DLD1 (cell line): ENCODE measurements at regions not wholly inside any gene's neighbourhood (a gene's known extent, or its start where the extent isn't known, plus 50 kb on each side); places are given as distances from the start of the nearest gene placed in this dataset.
"Not testable (repeated sequence)": the region's sequence is repeated elsewhere in the genome, so short reads cannot be mapped to it uniquely, and the experiment has no call there.

Source experiments
- in situ Hi-C: cut with HindIII; loops from 2 replicates; pipeline ENCODE4 v1.10.0; 2017; ENCODE audit warnings: low sequenced_read_pairs

DNA sequence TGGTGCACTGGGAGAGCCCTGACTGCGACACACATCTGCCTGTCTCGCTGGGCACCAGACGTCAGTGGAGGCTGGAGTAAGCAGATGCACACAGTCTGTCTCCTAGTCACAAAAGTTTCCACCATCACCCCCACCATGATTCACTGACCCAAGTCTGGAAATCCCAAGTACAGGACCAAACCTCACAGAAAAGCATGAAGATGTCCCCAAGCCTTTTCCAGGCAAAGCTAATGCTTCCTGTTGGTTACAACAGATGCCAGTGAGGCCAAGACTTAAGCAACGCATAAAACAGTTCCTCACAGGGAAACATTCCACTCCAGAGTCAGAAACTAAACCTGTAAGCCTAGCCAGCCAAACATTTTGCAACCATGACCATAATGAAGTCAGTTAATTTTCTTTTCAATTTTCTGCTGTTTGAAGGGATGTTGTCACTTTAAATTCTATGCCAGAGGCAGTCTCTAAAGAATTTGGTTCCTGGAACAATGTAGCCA, 259.3 kb upstream of the SLC30A5 start:
- in situ Hi-C loops, result no loop called here

GRCh38 chr5:68838157-68838718, 255.6 kb upstream of the SLC30A5 start:
- in situ Hi-C loops, result no loop called here

DNA sequence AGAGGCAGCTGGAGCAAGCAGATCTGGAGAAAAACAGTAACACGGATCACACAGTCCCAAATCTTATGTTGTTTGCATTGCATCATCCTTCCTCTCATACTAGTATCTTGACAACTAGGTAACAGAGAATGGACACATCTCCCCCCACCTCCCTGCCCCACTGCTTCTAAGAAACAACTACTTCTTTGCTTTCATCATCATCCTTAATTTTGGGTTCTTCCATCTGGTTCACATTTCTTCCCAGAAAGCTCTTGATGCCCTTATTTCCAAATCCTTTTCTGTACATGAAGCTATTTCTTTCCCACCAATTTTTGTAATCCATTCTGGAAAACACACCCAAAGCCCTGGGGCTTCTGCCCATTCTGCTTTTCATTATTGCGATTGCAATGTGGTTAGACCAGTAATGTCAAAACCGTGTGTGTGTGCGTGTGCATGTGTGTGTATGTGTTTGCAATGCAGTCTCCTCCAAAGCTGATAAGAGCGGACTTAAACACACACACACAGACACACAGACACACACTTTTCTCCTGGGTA, 254.7 kb upstream of the SLC30A5 start:
- in situ Hi-C loops, result no loop called here

DNA sequence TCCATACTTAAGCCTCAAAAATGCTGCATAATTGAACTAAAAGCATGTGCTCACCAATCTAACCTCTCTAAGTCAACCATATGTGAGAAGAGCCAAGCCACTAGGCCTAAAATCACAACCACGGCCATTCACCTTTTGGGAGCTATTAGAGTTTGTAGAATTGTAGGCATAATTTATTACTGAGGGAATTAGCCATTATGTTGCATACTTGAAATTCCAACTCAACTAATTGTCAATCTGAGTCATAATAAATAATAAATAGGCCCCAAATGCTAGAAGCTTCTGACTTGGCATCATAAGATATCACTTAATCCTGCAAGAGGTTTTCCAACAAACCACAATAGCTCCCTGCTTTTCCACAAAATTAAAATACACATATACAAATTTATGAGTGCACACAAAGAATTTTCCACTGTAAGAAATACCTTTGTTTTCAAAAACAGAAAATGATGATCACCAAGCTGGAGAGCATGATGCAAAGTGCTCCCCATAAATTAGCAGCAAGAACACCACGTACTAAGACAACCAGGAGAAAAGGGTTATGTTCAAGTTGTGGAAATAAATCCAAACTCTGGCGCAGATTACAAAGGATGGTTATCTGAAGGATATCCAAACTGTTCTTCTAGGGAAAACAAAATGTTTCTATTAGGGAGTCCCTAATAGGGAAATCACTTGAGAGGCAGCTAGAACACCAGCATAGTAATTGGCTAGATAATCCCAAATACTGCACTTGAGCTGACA, 250.0 kb upstream of the SLC30A5 start:
- in situ Hi-C loops, result no loop called here

GRCh38 chr5:68845131-68845530, 248.7 kb upstream of the SLC30A5 start:
- in situ Hi-C loops, result no loop called here

DNA sequence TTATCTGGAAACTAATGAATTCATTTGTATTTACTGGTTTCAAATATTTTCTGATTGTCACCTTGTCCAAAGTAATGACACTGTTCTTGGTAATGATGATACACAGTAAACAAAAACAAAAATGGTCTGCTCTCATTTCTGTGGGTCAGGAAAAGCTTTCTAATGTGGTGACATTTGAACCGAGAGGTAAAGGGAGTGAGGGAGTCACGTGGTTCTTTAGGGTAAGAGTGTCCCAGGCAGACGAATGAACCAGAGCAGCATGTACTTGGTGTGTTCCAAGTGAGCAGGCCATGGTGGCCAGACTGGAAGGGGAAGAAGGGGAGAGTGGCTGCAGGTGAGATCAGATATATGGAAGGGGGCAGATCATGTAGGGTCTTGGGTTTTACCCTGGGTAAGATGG, 247.0 kb upstream of the SLC30A5 start:
- in situ Hi-C loops, result no loop called here

- in situ Hi-C loops, result no loop called here
These were observed 245.7 kb upstream of the SLC30A5 start for GRCh38 chr5:68848091-68848490.

- in situ Hi-C loops, result no loop called here
These were observed 244.7 kb upstream of the SLC30A5 start for GRCh38 chr5:68849103-68849502.

DNA sequence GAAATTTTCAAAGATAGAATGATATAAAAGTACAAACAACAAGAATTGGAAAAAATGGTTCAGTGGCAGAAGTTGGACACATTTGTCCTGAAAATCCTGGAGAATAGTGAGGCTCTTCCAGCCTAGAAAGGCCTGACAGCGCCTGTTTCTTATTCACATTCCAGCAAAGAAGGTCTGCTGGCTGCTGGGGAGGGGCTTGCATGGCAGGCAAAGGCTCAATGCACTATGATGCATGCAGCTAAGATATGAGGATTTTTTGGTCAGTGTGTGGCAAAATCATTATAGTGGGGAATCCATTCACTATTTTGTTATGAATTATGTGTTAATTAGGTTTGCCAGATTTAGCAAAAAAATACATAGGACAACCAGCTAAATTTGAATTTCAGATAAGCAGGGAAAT, 243.9 kb upstream of the SLC30A5 start:
- in situ Hi-C loops, result no loop called here

- in situ Hi-C loops, result no loop called here
These were observed 232.7 kb upstream of the SLC30A5 start for GRCh38 chr5:68861099-68861498.

- in situ Hi-C loops, result no loop called here
These were observed 231.3 kb upstream of the SLC30A5 start for GRCh38 chr5:68862560-68862959.

DNA sequence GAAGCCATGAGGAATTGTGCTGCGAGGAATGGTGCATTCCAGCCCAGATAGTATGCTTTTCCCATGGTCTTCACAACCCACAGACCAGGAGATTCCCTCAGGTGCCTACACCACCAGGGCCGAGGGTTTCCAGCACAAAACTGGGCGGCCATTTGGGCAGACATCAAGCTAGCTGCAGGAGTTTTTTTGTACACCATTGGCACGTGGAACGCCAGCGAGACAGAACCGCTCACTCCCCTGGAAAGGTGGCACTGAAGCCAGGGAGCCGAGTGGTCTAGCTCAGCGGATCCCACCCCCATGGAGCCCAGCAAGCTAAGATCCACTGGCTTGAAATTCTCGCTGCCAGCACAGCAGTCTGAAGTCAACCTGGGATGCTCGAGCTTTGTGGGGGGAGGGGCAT, 228.6 kb upstream of the SLC30A5 start:
- in situ Hi-C loops, result not testable (repeated sequence)

DNA sequence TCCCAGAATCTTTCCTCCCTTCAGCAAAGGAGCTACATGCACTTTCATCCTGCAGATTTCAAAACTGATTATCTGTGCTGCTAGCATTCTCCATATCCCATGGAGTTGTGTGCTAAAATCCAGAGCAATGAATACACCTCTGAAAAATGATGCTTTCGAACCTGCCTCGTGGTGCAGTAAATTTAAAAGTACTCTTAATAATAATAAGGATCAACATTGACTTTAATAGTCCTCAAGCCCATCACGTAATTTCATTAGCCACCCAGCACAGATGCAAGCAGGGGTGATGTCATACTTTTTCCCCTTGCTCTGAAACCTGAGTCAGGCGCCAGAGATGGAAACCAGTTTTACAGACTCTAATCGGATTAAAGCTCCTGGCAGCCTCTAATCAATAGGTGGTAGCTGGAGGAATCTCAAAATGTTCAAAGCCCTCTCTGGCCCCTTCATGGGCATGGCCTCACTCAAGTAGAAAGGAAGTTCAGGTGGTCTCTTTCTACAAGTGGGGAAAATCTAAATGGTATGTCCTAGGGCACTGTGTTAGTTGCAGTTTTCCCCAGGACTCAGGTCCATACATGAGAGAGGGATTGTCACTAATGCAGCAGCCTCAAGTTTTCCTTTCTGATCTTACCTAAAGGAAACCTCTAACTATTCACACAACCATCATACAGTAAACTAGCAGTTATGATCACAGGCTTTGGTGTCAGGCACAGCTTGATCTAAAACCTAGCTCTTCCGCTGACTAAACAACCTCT, 221.6 kb upstream of the SLC30A5 start:
- in situ Hi-C loops, result no loop called here

DNA sequence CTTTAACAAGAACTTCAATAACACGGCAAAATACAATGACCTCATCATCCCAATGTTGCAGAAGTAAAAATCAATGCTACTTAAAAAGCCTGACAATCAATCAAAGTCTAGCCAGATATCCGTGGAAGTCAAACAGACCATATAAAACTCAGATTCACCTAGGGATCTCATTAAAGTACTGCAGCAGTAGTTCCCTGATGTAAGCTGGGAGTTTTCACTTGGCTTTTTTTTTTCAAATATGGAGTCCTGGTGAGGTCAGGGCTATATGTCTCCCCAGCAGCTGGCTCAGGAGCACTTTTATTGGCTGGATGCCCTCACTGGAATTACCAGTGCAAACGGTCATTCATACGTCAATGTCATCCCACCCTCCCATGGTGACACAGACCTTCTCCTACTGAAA, 220.6 kb upstream of the SLC30A5 start:
- in situ Hi-C loops, result no loop called here

- in situ Hi-C loops, result no loop called here
These were observed 218.5 kb upstream of the SLC30A5 start for GRCh38 chr5:68875351-68875750.

- in situ Hi-C loops, result no loop called here
These were observed 210.4 kb upstream of the SLC30A5 start for GRCh38 chr5:68883436-68883835.

GRCh38 chr5:68884144-68884754, 209.6 kb upstream of the SLC30A5 start:
- in situ Hi-C loops, result no loop called here

DNA sequence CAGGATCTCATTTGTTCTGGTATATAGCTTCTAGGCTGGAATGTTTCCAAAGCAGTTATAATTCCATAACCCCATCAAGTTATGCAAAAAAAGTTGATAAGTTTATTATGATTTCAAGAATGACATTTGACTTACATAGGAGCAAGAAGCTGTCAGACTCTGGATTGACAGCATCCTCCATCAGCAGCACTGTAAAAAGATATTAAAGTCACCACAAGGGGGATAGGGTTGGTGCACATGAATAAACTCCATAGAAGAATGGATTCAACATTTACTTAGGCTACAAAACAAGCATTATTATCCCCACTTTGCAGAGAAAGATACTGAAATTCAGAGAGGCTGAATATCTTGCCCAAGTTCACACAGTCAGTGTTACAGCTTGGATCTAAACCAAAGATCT, 208.9 kb upstream of the SLC30A5 start:
- in situ Hi-C loops, result no loop called here

- in situ Hi-C loops, result no loop called here
These were observed 207.0 kb upstream of the SLC30A5 start for GRCh38 chr5:68886814-68887213.

GRCh38 chr5:68891718-68892117, 202.1 kb upstream of the SLC30A5 start:
- in situ Hi-C loops, result no loop called here

GRCh38 chr5:68894673-68895072, 199.1 kb upstream of the SLC30A5 start:
- in situ Hi-C loops, result no loop called here
